A549 (cell line): ENCODE measurements at regions not wholly inside any gene's neighbourhood (a gene's known extent, or its start where the extent isn't known, plus 50 kb on each side); places are given as distances from the start of the nearest gene placed in this dataset.

Experiments
- ATAC-seq, 2 experiments: fragments of 200-7000 bp in 1 of 2; fragments of >200 bp in 1 of 2; cut with Nextera tagmentation in 1 of 2; cut with Tn5 transposase in 1 of 2; 3 replicates each; pipeline versions ENCODE4 v1.8.0 to v1.9.1; 2018 to 2020; ENCODE audit warnings: mild to moderate bottlenecking in 1 of 2, moderate library complexity in 1 of 2
- CTCF ChIA-PET: fragments of 300-600 bp; sonication (Branson Sonifier 250); formaldehyde crosslinking; extraction: SDS; loops from one replicate; lab custom pipeline; 2021; ENCODE audit warnings: antibody characterized with exemption, inconsistent platforms; lab: Yijun Ruan, JAX
- POLR2A ChIA-PET: fragments of 350-600 bp; formaldehyde crosslinking; extraction: SDS; loops from one replicate; lab custom pipeline; 2021; ENCODE audit warnings: antibody characterized with exemption, inconsistent platforms; lab: Yijun Ruan, JAX
- DNase-seq, 2 experiments: peaks; one replicate each; pipeline versions ENCODE4 v3.0.0 to v3.0.0-alpha.2; 2011 to 2016; ENCODE audit warnings: low read depth in 1 of 2, low spot score in 1 of 2
- FAIRE-seq: peaks from 2 replicates; lab custom pipeline; 2011; peaks lifted over from hg19 to GRCh38; lab: Jason Lieb, UNC
- H3K27ac ChIP-seq, 2 experiments: fragments of >200 bp; sonication (Bioruptor Twin); formaldehyde crosslinking; 3 replicates each; pipeline ENCODE4 v1.5.1; 2016 to 2017
- H3K4me1 ChIP-seq: fragments of >200 bp; sonication (Bioruptor Twin); formaldehyde crosslinking; 3 replicates; pipeline ENCODE4 v1.6.1; 2016
- H3K4me2 ChIP-seq: fragments of >200 bp; sonication (Bioruptor Twin); formaldehyde crosslinking; 3 replicates; pipeline ENCODE4 v1.6.1; 2016
- H3K4me3 ChIP-seq: fragments of >200 bp; sonication (Bioruptor Twin); formaldehyde crosslinking; 3 replicates; pipeline ENCODE4 v1.5.1; 2016
- H3K9me3 ChIP-seq: fragments of >200 bp; sonication (Bioruptor Twin); formaldehyde crosslinking; 3 replicates; pipeline ENCODE4 v1.6.1; 2016
- CBX2 ChIP-seq: fragments of 200-600 bp; sonication (generic); IDR thresholded peaks from 2 replicates; pipeline ENCODE4 v1.6.1; 2016; ENCODE audit warnings: low read depth, mild to moderate bottlenecking, borderline replicate concordance
- CBX8 ChIP-seq: fragments of 200-600 bp; sonication (generic); IDR thresholded peaks from 2 replicates; pipeline ENCODE4 v1.6.1; 2016
- CEBPB ChIP-seq, 2 experiments: fragments of >200 bp in 1 of 2; sonication (Bioruptor Twin) in 1 of 2; formaldehyde crosslinking in 1 of 2; IDR thresholded peaks; 2 replicates each; pipeline ENCODE4 v1.6.1; 2012 to 2016
- CHD4 ChIP-seq: fragments of 200-600 bp; sonication (generic); IDR thresholded peaks from 2 replicates; pipeline ENCODE4 v1.6.1; 2016; ENCODE audit warnings: antibody characterized with exemption, mild to moderate bottlenecking, borderline replicate concordance
- CTCF ChIP-seq: fragments of >200 bp; sonication (Bioruptor Twin); formaldehyde crosslinking; IDR thresholded peaks from 3 replicates; pipeline ENCODE4 v1.5.1; 2016
- EP300 ChIP-seq, 2 experiments: fragments of >200 bp; sonication (Bioruptor Twin); formaldehyde crosslinking; IDR thresholded peaks; 2 replicates in 1 of 2; 3 replicates in 1 of 2; pipeline ENCODE4 v1.6.1; 2016 to 2017
- GATA3 ChIP-seq: IDR thresholded peaks from 2 replicates; pipeline ENCODE4 v1.6.1; 2012; ENCODE audit warnings: borderline replicate concordance
- HOXB5 ChIP-seq: fragments of 250-450 bp; sonication (Bioruptor Pico); IDR thresholded peaks from 2 replicates; pipeline ENCODE4 v1.5.0; 2020; ENCODE audit warnings: mild to moderate bottlenecking, moderate library complexity
- MAFK ChIP-seq: fragments of 450-650 bp; IDR thresholded peaks from 2 replicates; pipeline ENCODE4 v1.6.1; 2014; ENCODE audit not compliant: partially characterized antibody
- MAX ChIP-seq: IDR thresholded peaks from 2 replicates; pipeline ENCODE4 v1.6.1; 2012
- RCOR1 ChIP-seq: fragments of 150-350 bp; IDR thresholded peaks from 2 replicates; pipeline ENCODE4 v1.6.1; 2014; ENCODE audit warnings: antibody characterized with exemption, low read length, low read depth
- REST ChIP-seq: fragments of 200-600 bp; sonication (generic); IDR thresholded peaks from 2 replicates; pipeline ENCODE4 v1.6.1; 2016; ENCODE audit warnings: antibody characterized with exemption, mild to moderate bottlenecking, moderate library complexity
- TFCP2L1 ChIP-seq: fragments of 250-450 bp; sonication (Bioruptor Pico); IDR thresholded peaks from 2 replicates; pipeline ENCODE4 v1.5.0; 2021; ENCODE audit warnings: mild to moderate bottlenecking
- TP53 ChIP-seq: fragments of 250-450 bp; sonication (Bioruptor Pico); IDR thresholded peaks from 2 replicates; pipeline ENCODE4 v1.5.0; 2021; ENCODE audit warnings: mild to moderate bottlenecking, moderate library complexity
- USF2 ChIP-seq: fragments of 450-650 bp; IDR thresholded peaks from 2 replicates; pipeline ENCODE4 v1.6.1; 2014; ENCODE audit warnings: antibody characterized with exemption
- ZC3H11A ChIP-seq: fragments of 450-650 bp; IDR thresholded peaks from 2 replicates; pipeline ENCODE4 v1.6.1; 2014; ENCODE audit warnings: antibody characterized with exemption, mild to moderate bottlenecking
- ZFP36 ChIP-seq: fragments of 450-650 bp; IDR thresholded peaks from 2 replicates; pipeline ENCODE4 v1.6.1; 2014; ENCODE audit warnings: borderline replicate concordance; ENCODE audit not compliant: partially characterized antibody
- WGBS: methylation state at CpG from one replicate; pipeline ENCODE4 v1.1.6; 2017; ENCODE audit errors: missing lambda C conversion rate; 5-methylcytosine and 5-hydroxymethylcytosine counted together

GRCh38 chr18:14914121-14914520 is 166.1 kb downstream of the ANKRD30B start:
- POLR2A ChIA-PET, result no interaction called here
- no peak for TF ChIP-seq MAX
- TF ChIP-seq, all 56 proteins: peak for 0
- ATAC-seq (no peak), DNase-seq (no peak), FAIRE-seq (no peak)
- Histone ChIP-seq H3K4me2 (no peak overlapping the region), H3K27ac (no peak overlapping the region), H3K4me1 (no peaks in the 10 kb centered on the region), H3K9me3 (no peaks in the 10 kb centered on the region), H3K4me3 (no peak overlapping the region)
- CTCF ChIA-PET, result no interaction called here

- ChIA-PET CTCF (no interaction called here), POLR2A (no interaction called here)
- Histone ChIP-seq H3K4me2 (no peak overlapping the region), H3K27ac (no peak overlapping the region), H3K9me3 (no peaks in the 10 kb centered on the region), H3K4me3 (no peak overlapping the region), H3K4me1 (no peaks in the 10 kb centered on the region)
- no peak for ATAC-seq
- WGBS, result 3% methylated on average over 3 of the region's 3 CpGs
- TF ChIP-seq TP53, result no peak
- no peak for TF ChIP-seq REST
- no peak for TF ChIP-seq ZFP36
- no peak for TF ChIP-seq MAFK
- TF ChIP-seq CTCF, result no peak
- TF ChIP-seq CBX2, result no peak
- FAIRE-seq, result no peak
- DNase-seq, result no peak
Measured at GRCh38 chr18:14914771-14915170, 166.8 kb downstream of the ANKRD30B start.

GRCh38 chr18:14916181-14916580 is 168.2 kb downstream of the ANKRD30B start:
- CTCF ChIA-PET, result no interaction called here
- ATAC-seq, result no peak
- H3K9me3 ChIP-seq, result no peaks in the 10 kb centered on the region

GRCh38 chr18:14916851-14917250 is 168.9 kb downstream of the ANKRD30B start:
- H3K4me3 ChIP-seq, result no peak overlapping the region
- no peak overlapping the region for H3K4me2 ChIP-seq
- no peak for FAIRE-seq
- 2% methylated on average over 6 of the region's 6 CpGs for WGBS
- no peak for DNase-seq
- no peak for ATAC-seq
- no peak overlapping the region for H3K27ac ChIP-seq
- POLR2A ChIA-PET, result no interaction called here
- H3K9me3 ChIP-seq, result no peaks in the 10 kb centered on the region
- CTCF ChIA-PET, result no interaction called here
- no peak for TF ChIP-seq USF2
- TF ChIP-seq RCOR1, result no peak
- TF ChIP-seq TP53, result no peak
- TF ChIP-seq HOXB5 (CRISPR knock-in tag), result no peak
- TF ChIP-seq EP300 (IDR thresholded peaks at IDR 0.05), result no peak
- no peak for TF ChIP-seq GATA3
- no peaks in the 10 kb centered on the region for H3K4me1 ChIP-seq

More at GRCh38 chr18:14916181-14916580, 168.2 kb downstream of the ANKRD30B start:
- no peak for TF ChIP-seq CHD4
- no peak for TF ChIP-seq TFCP2L1
- TF ChIP-seq ZC3H11A, result no peak
- TF ChIP-seq CBX8, result no peak
- no peak for TF ChIP-seq CEBPB (IDR thresholded peaks at IDR 0.05)
- TF ChIP-seq ZFP36, result no peak
- H3K4me2 ChIP-seq, result no peak overlapping the region
- POLR2A ChIA-PET, result no interaction called here
- H3K4me1 ChIP-seq, result no peaks in the 10 kb centered on the region
- H3K4me3 ChIP-seq, result no peak overlapping the region
- 0% methylated on average over 1 of the region's 1 CpG for WGBS
- no peak for DNase-seq
- no peak overlapping the region for H3K27ac ChIP-seq
- FAIRE-seq, result no peak
